Left colon (tissue), 2 donors: ENCODE measurements at regions not wholly inside any gene's neighbourhood (a gene's known extent, or its start where the extent isn't known, plus 50 kb on each side); places are given as distances from the start of the nearest gene placed in this dataset.

Source experiments
- ATAC-seq: fragments of 200-7000 bp; cut with Tn5 transposase; one replicate; pipeline ENCODE4 v1.9.1; 2020; ENCODE audit warnings: mild to moderate bottlenecking, moderate library complexity
- DNase-seq, 2 donors: peaks; one replicate each; pipeline ENCODE4 v3.0.0-alpha.2; 2020
- intact Hi-C, 2 donors: fragments of 100-400 bp; cut with DNase I in 1 of 2; cut with micrococcal nuclease in 1 of 2; formaldehyde crosslinking; loops; one replicate each; pipeline versions ENCODE4 v1.11.2 to v1.14.0; 2022; cut with DNase I, micrococcal nuclease
- donor health status: DM: no; HTN: no; CAD: no.
- donor health status: DM: yes; HTN: yes; CAD: no.

DNA sequence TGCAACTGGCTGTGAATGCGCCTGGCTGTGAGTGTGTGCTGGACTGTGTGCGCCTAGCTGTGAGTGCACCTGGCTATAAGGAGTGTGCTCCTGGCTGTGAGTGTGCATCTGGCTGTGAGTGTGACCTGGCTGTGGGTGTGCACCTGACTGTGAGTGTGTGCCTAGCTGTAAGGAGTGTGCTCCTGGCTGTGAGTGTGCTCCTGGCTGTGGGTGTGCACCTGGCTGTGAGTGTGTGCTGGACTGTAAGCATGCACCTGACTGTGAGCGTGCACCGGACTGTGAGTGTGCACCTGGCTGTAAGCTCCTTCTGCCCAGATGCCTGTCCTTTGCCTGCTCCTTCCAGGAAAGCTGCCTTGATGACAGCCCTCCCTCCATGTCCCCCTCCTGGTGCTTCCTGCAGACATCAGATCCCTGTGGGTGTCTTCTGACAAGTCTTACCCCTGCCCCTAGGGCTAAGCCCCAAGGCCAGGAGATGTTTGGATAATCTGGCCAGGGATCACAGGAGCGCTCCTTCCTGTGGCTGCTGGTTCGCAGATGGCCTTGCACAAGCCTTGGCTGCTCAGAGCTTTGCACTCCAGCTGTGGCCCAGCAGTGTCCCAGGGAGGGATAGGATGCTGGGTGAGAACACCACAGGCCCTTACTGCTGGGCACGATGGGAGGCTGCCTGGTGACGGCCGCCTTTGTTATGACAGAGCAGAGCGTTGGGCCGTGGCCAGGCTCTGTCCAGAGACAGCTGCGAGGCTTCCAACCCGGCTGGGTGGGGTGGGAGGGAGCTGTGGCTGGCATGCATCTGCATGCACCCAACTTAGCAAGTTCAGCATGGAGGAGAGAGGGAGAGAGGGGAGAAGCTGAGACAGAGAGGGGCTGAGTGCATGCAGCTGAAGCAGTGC, 89.9 kb downstream of the GLI2 start:
- DNase-seq (peak; percentile 47 to 63), ATAC-seq (peak; percentile 32)
- intact Hi-C loops, result no loop called here

GRCh38 chr2:120826260-120826648, 90.6 kb downstream of the GLI2 start:
- DNase-seq (no peak), ATAC-seq (no peak)
- intact Hi-C loops, result no loop called here

DNA sequence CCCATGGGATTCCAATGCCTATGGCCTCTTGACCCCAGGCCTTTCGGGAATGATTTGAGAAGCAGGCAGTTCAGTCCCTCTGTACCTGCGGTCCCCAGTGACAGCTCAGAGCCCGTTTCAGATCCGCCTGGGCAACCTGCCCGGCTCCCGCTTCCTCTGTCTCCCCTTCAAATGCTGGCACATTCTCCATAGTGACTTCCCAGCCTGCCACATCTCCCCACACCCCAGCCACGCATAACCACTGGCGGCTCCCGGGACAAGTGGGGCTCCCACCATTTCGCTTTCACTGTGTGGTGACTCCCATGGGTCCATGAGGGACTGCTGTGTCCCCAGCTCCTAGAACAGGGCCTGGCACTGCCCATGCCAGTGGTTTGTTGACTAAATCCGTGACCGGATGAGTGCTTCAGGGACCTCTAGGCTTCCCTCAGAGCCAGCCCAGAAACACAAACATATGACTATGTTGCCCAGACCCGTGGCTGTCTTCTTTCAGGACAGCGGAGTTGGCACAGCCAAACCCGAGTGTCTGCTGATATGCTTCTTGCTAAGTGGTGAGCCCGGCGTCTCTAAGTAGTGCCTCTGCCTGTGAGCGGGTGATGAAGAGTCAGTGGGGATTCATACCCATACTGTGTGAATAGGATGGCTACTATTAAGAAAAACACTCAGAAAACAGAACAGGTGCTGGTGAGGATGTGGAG, 91.2 kb downstream of the GLI2 start:
- intact Hi-C loops, result no loop called here
- ATAC-seq (no peak), DNase-seq (no peak)

GRCh38 chr2:120828066-120828465, 92.4 kb downstream of the GLI2 start:
- DNase-seq (no peak), ATAC-seq (no peak)
- intact Hi-C loops, result no loop called here

- intact Hi-C loops, result no loop called here
- DNase-seq, result no peak
- ATAC-seq, result no peak
These were observed 93.4 kb downstream of the GLI2 start for GRCh38 chr2:120828829-120829632.

DNA sequence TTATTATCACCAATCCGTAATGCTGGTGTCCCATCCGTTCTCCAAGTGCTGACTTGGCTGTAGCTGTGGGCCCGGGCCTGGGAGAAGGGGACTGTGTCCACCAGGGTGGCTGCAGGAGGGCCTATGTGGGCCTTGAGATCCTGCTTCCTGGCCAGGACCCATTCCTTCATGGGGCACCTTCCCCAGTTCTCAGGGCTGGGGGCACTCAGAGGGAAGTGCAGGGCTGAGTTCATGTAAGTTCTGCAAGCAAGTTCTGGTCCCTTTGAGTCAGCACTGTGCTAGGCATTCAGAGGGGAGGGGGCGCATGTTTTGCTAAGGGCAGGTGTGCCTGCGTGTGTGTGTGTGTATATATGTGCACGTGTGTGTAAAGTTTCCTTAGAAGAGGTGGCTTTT, 94.0 kb downstream of the GLI2 start:
- DNase-seq (no peak), ATAC-seq (no peak)
- intact Hi-C loops, result no loop called here

DNA sequence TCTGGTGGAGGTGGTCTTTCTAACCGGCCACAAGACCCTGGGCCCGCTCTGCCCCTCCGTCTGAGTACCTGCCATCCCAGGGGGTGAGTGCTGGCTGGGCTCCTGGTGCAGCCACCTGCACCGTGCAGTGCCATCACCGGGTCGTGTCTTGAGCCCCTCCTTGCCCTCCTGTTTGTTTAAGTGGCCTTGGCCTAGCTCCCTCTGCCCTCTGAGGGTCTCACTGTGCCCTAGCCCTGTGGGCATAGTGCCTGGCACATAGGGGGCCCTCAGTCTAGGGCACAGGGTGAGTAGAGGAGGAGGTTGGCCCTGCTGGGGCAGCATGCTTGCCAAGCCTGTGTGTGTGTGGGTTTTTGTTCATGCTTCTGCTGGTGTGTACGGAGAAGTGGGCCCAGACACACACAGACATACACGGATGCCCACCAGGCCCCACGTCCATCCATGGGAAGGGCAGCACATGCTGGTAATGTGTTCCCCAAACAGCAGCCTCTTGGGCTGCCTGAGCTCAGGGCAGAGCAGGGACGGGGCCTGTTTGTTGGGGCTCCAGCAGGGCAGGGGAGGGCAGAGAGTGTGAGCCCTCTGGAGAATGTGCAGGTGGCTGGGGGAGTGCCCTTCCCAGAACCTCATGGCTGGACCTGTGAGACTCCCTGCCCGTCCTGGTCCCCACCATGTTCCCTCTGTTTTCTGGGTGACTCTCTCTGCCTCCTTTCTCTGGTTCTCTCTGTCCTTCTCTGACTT, 94.6 kb downstream of the GLI2 start:
- no peak for ATAC-seq
- no peak for DNase-seq
- intact Hi-C loops, result no loop called here

DNA sequence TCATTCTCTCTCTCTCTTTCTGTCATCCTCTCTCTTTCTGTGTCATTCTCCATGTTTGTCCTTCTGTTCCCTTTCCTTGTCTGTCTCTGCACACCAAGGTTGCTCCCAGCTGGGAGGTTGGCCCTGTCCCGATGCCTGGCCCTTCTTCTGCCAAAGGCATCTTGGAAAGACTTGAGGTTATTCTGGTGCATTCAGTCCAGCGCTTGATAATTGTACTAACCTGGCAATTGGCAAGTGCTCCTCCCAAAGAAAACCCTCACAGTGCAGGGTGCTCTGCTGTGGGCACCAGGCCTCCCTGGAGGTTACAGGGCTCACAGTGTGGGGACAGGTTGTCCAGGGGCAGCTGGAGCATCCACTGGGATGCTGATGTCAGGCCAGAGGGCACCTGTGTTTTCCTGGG, 95.4 kb downstream of the GLI2 start:
- ATAC-seq (no peak), DNase-seq (no peak)
- intact Hi-C loops, result no loop called here

- intact Hi-C loops, result no loop called here
- no peak for ATAC-seq
- no peak for DNase-seq
These were observed 96.2 kb downstream of the GLI2 start for GRCh38 chr2:120831891-120832290.

GRCh38 chr2:120832296-120833070, 96.8 kb downstream of the GLI2 start:
- intact Hi-C loops, result no loop called here
- DNase-seq, result no peak
- no peak for ATAC-seq

DNA sequence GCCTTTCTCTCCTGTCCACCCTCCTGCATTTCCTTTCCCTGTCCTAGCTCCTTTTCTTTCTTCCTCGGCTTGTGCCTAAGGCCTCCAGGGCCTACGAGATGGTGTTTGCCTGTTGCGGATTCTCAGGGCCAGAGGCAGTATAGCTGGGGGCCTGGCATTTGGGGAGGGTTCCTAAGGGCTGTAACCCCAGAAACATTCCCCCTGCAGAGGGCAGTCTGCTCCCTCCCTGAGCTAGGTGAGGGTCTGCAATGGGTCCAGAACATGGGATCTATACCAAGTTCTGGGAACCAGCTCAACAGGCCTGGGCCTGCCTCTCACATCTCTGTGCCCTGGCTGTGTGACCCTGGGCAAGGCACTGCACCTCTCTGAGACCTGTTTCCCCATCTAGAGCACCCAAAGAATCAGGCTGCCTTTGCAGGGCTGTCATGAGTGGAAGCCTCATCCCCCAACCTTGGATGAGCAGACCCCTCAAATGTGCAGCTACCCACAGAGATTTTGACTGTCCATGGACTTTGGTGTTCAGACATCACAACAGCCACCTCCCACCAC, 97.5 kb downstream of the GLI2 start:
- DNase-seq (no peak), ATAC-seq (no peak)
- intact Hi-C loops, result no loop called here

DNA sequence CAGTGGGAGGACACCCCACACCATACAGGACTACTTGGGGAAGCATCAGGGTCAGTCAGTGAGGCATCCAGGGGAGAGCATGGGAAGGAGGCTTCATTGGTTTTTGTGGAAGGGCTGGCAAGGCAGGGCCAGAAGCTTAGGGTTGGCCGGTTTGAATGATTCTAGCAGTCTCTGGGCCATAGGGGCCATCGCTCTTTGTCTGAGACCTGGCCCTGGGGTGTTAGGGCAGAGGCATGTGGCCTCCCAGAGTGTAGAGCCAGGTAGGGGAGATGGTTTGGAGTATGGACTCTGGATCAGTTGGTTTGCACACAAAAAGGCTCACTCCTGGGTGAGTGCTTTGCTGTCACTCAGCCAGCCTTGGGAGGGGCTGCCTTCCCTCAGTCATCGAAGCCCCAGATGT, 98.5 kb downstream of the GLI2 start:
- intact Hi-C loops, result no loop called here
- DNase-seq (no peak), ATAC-seq (no peak)

DNA sequence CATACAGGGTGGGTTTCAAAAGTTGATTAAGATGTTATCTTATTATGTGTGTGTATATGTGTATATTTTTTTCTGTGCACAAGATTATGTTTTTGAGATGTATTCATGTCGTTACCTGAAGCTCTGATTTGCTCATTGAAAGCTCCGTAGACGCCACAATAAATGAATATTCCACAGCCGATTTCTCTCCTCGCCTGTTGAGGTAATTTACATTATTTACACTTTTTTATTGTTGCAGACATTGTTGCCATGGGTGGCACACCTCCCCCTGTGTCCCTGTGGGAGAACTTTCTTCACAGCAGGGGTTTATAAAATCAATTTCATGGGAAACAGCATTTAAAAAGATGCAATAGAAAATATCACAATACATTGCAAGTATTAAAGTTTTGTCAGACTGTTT, 100.6 kb downstream of the GLI2 start:
- ATAC-seq (no peak), DNase-seq (no peak)
- intact Hi-C loops, result no loop called here

DNA sequence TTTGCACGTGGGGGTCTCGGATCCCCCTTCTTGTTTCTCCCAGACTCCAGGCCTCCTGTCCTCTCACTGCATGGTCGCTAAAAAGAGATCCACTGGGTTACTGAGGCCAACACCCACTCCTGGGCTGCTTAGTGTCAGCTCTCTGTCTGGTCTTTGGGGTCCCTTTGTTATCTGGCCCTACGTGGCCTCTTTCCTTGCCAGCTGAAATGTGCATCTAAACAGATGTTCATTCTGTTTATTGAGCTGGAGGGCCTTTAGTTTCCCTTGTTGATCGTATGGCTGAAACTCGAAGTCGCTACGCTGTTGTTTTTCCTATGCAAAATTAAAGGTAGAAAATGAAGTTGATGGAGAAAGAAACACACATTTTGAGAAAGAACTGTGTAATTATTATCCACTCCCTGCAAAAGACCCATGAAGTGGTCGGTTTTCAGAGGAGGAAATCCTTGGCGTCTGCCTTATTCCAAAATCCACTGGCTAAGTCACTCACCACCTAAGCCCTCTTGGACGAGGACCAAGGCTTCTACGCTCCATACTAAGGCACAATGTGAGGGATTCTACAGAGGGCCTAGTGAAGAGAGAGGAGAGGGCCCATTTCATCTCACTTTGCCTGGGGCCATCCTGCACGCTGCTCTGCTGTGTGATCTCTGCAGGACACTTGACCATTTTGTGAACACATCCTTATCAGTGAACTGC, 105.3 kb downstream of the GLI2 start:
- intact Hi-C loops, result no loop called here
- DNase-seq, result no peak
- no peak for ATAC-seq

DNA sequence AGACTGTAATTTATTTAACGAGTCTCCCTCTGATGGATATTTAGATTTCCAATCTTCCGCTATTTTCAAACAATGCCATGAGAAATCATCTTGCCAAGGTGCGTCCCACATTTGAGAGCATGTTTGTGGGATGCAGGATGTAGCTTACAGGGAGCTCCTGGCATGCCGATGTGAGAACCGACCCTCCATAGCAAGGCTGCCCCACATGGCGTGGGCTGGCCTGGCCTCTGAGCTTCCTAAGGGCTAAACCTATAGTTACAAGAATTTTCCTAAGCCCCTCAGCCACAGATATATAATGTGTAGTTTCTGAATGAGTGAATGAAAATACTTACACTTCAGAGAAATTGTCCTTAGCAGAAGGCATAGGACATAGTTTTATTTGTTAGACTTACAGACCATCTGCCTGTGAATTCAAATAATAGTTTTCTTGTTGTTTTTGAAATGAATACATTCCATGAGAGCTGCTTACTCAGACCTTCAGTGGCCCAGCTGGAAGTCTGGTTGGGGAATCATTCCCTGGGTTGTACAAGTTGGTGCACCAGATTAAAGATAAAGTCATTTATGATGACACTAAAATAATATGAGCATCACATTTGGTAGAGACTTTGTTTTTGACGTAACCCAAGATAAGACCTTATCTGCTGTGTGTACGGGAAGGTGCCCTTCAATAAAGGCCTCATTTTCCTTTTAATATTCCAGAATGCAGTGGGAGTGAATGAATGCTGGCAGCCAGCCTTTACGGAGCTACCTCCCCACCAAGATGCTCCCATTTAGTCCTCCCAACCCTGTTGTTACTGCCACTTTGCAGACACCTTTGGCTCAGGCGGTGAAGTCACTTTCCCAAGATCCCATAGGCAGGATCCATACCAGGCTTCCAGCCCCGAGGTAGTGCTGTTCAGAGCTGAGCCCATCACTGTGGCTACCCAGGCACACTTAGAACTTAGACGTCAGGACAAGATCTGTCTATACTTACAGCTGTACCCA, 107.1 kb downstream of the GLI2 start:
- intact Hi-C loops, result no loop called here
- ATAC-seq (no peak), DNase-seq (no peak)

- intact Hi-C loops, result no loop called here
- DNase-seq (no peak), ATAC-seq (no peak)
These were observed 108.5 kb downstream of the GLI2 start for GRCh38 chr2:120844070-120844738.
